ENCODE measurements at regions not wholly inside any gene's neighbourhood (a gene's known extent, or its start where the extent isn't known, plus 50 kb on each side); places are given as distances from the start of the nearest gene placed in this dataset.

GRCh38 chr7:53611043-53611442 is 575.6 kb downstream of the POM121L12 start (continued):
- TF ChIP-seq MGA (IDR thresholded peaks at IDR 0.05) (no peak), CXXC5 (CRISPR knock-in tag; IDR thresholded peaks at IDR 0.05) (no peak)
